NT2/D1 (cell line): ENCODE measurements at regions not wholly inside any gene's neighbourhood (a gene's known extent, or its start where the extent isn't known, plus 50 kb on each side); places are given as distances from the start of the nearest gene placed in this dataset.
"Not testable (repeated sequence)": the region's sequence is repeated elsewhere in the genome, so short reads cannot be mapped to it uniquely, and the experiment has no call there.

ENCODE experiments used
- SUZ12 ChIP-seq: IDR thresholded peaks from 2 replicates; pipeline ENCODE4 v1.6.1; 2011; ENCODE audit not compliant: insufficient read length, insufficient read depth; ENCODE audit errors: extremely low read depth
- YY1 ChIP-seq: IDR thresholded peaks from 2 replicates; pipeline ENCODE4 v1.6.1; 2011; ENCODE audit not compliant: insufficient read length, insufficient read depth
- ZNF274 ChIP-seq: IDR thresholded peaks from 2 replicates; pipeline ENCODE4 v1.6.1; 2011; ENCODE audit warnings: mild to moderate bottlenecking, low read depth, low read length

GRCh38 chr10:93234940-93235339 lies 161.2 kb downstream of the CYP26A1 start:
- not testable (repeated sequence) for TF ChIP-seq YY1, ZNF274, SUZ12
